ENCODE measurements at regions not wholly inside any gene's neighbourhood (a gene's known extent, or its start where the extent isn't known, plus 50 kb on each side); places are given as distances from the start of the nearest gene placed in this dataset.

DNA sequence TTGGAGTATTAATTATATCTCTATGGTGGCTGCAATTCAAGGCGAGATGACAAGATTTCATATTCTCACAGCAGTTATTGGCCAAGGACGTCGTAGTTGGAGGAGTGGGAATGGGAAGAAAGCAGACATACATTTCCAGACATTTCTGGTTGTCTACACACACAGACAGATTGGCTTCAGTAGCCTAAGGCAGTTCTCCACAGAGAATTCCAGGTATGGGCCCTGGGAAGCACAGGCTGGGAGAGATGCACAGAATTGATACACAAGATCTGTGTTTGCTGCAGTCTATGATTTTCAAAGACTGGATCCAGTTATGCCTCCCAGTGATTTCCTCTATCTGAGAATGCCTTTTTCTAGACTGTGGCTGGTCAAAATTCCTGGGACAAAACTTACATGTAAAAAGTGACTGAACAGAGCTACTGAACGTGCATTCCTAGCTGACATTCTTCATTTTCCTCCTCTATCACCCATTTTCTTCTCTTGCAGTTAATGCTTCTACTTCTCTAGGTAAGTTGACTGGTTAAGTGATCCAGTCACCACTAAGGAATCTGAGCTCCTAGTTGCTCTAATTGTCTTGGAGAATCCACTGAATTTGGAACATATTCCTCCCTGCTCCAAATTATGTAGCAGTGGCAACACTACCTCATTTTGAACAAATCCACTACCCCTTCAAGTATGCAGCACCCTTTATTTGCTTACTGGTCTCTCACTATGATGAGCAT lies 386.7 kb upstream of the CDH7 start:
- Histone ChIP-seq H3K27ac (ENCODE audit: low read depth) (no peak overlapping the region), H3K36me3 (ENCODE audit: insufficient read depth) (no peaks in the 10 kb centered on the region), H3K4me3 (ENCODE audit: low read depth, low read length) (no peak overlapping the region), H3K4me1 (ENCODE audit: insufficient read depth) (no peaks in the 10 kb centered on the region)
- 69% methylated on average over 4 of the region's 4 CpGs for whole genome bisulfite sequencing
- no peak for DNase-seq (ENCODE audit: extremely low spot score)

DNA sequence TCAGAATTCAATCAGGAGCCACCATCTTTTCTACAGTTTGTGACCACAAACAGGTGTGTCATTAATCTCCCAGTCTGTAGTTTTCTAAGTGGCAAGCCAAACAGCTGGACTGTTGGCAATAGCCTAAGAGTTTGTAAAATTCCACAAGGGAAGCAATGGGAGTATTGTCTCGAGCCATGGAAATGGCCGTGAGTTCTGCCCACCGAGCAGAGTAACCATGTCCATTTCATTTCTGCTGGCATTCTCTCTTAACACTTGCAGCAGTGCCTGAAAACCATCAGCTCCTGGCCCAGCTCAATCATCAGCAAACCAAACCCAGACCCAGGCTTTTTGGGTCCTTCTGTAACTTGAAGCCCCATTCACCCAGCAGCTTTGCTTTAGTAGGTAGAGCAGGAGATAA lies 387.8 kb upstream of the CDH7 start:
- Histone ChIP-seq H3K4me1 (ENCODE audit: insufficient read depth) (no peaks in the 10 kb centered on the region), H3K4me3 (ENCODE audit: low read depth, low read length) (no peak overlapping the region), H3K27ac (ENCODE audit: low read depth) (no peak overlapping the region), H3K36me3 (ENCODE audit: insufficient read depth) (no peaks in the 10 kb centered on the region)
- DNase-seq (ENCODE audit: extremely low spot score): no peak
- 87% methylated on average over 3 of the region's 3 CpGs for WGBS

DNA sequence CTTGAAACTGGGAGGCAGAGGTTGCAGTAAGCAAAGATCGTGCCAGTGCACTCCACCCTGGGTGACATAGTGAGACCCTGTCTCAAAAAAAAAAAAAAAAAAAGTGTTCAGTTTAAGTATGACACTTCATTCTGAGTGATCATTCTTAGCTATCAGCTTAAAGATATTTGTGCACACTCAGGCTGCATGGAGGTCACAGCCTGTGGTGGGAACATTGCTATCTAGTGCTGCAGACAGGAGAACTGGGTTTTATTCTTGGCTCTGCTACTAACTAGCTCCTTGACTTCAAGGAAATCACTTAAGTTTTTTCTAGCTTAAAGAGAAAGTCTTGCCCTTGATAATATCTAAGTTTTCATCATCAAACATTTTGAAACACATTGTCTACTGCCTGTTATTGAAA lies 391.3 kb upstream of the CDH7 start:
- H3K27ac ChIP-seq (ENCODE audit: low read depth): no peak overlapping the region
- DNase-seq (ENCODE audit: extremely low spot score): no peak
- H3K4me3 ChIP-seq (ENCODE audit: low read depth, low read length): no peak overlapping the region
- H3K36me3 ChIP-seq (ENCODE audit: insufficient read depth): no peaks in the 10 kb centered on the region
- 92% methylated on average over 1 of the region's 1 CpG for WGBS
- no peaks in the 10 kb centered on the region for H3K4me1 ChIP-seq (ENCODE audit: insufficient read depth)

DNA sequence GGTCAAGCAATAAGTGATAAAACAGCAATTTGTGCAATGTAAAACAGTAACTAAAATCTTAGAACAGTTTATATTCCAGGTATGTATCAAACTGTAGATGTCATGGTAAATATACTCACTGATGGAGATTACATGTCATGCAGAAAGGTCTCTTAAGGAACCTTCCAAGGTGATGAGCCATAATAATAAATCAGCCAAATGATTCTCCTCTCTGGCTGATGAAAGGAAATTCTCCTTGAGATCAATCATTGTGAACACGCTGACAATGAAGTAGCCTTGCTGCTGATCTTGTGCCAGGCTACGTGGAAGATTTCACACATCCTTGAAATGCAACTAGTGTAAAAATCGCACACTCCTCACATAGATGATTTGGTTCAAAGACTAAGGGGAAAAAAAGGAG lies 392.5 kb upstream of the CDH7 start:
- no peak for DNase-seq (ENCODE audit: extremely low spot score)
- no peaks in the 10 kb centered on the region for H3K36me3 ChIP-seq (ENCODE audit: insufficient read depth)
- WGBS: 90% methylated on average over 3 of the region's 3 CpGs
- H3K4me3 ChIP-seq (ENCODE audit: low read depth, low read length): no peak overlapping the region
- H3K27ac ChIP-seq (ENCODE audit: low read depth): no peak overlapping the region
- no peaks in the 10 kb centered on the region for H3K4me1 ChIP-seq (ENCODE audit: insufficient read depth)

DNA sequence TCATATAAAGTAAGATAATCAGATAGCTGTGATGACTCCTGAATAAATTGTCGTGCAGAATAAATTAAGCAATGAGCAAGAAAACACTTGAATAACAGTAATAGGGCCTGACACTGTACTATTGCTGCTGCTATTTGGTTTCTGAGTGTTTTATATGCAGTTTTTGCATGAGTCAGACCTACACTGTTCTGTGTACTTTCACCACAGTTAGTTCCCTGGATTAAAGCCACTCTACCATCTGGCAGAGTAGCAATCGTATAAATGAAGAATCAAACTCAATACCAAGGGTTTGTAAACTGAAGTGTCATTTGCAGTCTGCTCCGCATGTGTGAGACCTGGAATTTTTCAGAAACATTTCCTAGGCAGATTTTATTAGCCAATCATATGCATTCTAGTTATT lies 398.6 kb upstream of the CDH7 start:
- DNase-seq (ENCODE audit: extremely low spot score): no peak
- Histone ChIP-seq H3K4me1 (ENCODE audit: insufficient read depth) (no peaks in the 10 kb centered on the region), H3K4me3 (ENCODE audit: low read depth, low read length) (no peak overlapping the region), H3K36me3 (ENCODE audit: insufficient read depth) (no peaks in the 10 kb centered on the region), H3K27ac (ENCODE audit: low read depth) (no peak overlapping the region)
- 34% methylated on average over 3 of the region's 3 CpGs for WGBS

DNA sequence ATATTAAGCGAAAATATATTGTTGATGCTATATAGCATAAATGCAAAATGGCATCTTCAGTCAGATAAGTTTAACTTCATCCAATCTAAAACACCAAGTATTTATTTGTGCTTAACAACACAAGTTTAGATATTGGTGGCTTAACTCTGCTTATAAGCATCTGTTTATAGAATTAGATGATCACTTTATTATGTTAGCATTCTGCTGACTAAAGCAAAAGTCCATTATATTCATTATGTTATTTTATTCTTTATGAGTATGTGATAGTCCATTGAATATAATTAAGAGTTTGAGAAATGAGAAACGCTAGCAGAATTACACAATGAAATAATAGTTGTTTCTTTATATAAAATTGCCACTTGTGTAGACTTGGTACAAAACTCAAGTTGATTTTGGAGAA lies 401.2 kb upstream of the CDH7 start:
- H3K36me3 ChIP-seq (ENCODE audit: insufficient read depth): no peaks in the 10 kb centered on the region
- no peaks in the 10 kb centered on the region for H3K4me1 ChIP-seq (ENCODE audit: insufficient read depth)
- no peak overlapping the region for H3K4me3 ChIP-seq (ENCODE audit: low read depth, low read length)
- no peak for DNase-seq (ENCODE audit: extremely low spot score)
- WGBS: 84% methylated on average over 2 of the region's 2 CpGs
- H3K27ac ChIP-seq (ENCODE audit: low read depth): no peak overlapping the region

DNA sequence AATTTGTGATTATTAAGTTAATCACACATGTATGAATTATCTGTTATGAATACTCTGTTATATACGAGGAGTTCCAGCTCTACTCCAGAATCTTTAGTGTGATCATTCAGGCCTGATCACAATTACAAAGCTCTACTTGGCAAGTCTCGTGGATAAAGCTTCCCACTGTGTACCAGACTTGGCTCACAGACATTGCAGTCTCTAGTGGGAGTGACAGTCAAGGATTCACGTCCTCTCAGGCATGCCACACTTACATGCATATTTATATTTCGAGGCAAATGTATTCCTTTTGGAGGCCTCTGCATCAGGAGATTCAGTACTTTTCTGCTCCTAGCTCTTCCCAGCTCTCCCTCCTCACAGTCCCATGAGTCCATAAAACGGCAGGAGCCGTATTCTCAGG lies 403.4 kb upstream of the CDH7 start:
- DNase-seq (ENCODE audit: extremely low spot score): no peak
- WGBS: 59% methylated on average over 6 of the region's 6 CpGs
- no peaks in the 10 kb centered on the region for H3K36me3 ChIP-seq (ENCODE audit: insufficient read depth)
- no peak overlapping the region for H3K27ac ChIP-seq (ENCODE audit: low read depth)
- H3K4me1 ChIP-seq (ENCODE audit: insufficient read depth): no peaks in the 10 kb centered on the region
- H3K4me3 ChIP-seq (ENCODE audit: low read depth, low read length): no peak overlapping the region

DNA sequence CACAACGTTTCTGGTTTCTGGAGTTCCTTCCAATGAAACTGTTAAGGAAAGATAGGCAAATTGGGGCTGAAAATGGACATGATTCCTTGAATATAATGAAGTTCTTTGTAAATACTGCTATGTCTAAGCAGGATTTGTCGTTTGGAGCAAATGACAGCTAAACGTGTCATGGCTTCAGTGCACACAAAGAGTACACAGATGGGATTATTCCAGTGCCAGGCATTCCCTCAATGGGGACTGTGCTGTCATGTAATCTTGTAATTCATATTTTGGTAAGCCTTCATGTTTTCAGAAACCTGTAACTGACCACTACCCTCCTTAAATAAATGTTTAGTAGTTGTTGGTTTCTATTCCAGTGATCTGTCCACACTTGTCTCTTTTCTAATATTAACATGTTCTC lies 404.7 kb upstream of the CDH7 start:
- Histone ChIP-seq H3K36me3 (ENCODE audit: insufficient read depth) (no peaks in the 10 kb centered on the region), H3K4me3 (ENCODE audit: low read depth, low read length) (no peak overlapping the region), H3K4me1 (ENCODE audit: insufficient read depth) (no peaks in the 10 kb centered on the region), H3K27ac (ENCODE audit: low read depth) (no peak overlapping the region)
- no peak for DNase-seq (ENCODE audit: extremely low spot score)
- WGBS: 73% methylated on average over 3 of the region's 3 CpGs

DNA sequence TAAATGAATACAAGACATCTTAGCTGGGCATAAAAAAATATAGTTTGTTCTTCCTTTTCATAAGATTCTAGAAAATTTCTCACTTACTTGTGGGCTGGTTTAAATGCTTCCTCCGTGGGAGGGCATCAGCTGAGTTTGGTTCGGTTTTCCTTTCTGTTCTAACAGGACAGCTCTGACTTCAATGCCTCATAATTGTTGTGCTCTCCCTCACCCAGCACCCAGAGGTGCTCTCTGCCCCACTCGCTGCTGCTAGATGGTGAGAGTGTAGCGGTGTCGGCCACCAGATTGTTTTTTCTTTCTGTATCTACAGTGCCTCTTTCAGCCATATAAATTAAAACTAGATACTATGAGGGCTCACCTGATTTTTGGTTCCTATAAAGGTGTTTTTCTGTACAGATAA lies 407.2 kb upstream of the CDH7 start:
- Histone ChIP-seq H3K4me1 (ENCODE audit: insufficient read depth) (no peaks in the 10 kb centered on the region), H3K27ac (ENCODE audit: low read depth) (no peak overlapping the region), H3K36me3 (ENCODE audit: insufficient read depth) (no peaks in the 10 kb centered on the region), H3K4me3 (ENCODE audit: low read depth, low read length) (no peak overlapping the region)
- 90% methylated on average over 5 of the region's 5 CpGs for WGBS
- no peak for DNase-seq (ENCODE audit: extremely low spot score)

DNA sequence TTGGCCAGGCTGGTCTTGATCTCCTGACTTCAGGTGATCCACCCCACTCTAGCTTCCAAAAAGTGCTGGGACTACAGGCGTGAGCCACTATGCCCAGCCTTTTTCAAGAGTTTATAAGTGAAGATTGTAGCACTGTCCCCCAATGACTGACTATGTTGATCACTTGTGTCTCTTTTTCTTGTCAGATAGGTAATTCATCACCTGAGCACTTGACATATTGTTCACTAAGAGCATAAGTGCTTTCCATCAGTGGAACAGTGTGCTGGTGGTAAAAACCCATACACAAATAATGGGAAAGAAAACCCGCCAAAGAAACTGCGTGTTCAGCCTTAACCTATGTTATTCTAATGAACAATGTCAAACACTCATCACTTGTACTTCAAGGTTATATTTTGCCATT lies 414.4 kb upstream of the CDH7 start:
- Histone ChIP-seq H3K36me3 (ENCODE audit: insufficient read depth) (no peaks in the 10 kb centered on the region), H3K4me1 (ENCODE audit: insufficient read depth) (no peaks in the 10 kb centered on the region), H3K27ac (ENCODE audit: low read depth) (no peak overlapping the region), H3K4me3 (ENCODE audit: low read depth, low read length) (no peak overlapping the region)
- 91% methylated on average over 3 of the region's 3 CpGs for WGBS
- DNase-seq (ENCODE audit: extremely low spot score): no peak

DNA sequence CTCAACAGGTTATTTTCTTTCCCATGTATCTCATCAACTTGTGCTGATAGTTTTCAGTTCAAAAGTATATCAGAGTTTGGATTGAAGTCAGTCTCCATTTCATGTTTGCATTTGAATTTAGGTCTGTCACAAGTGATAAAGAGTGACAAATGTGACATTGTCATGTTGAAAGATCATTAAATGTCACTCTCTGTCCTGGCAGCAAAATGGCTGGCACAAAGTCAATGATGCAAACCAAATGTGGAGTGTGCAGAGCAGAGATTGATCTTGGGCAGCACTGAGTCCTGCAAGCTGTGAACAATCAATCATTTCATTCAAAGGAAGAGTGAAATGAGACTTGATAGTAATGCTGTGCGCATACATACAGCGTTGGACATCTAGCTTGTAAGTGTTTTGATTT lies 421.8 kb upstream of the CDH7 start:
- no peak overlapping the region for H3K27ac ChIP-seq (ENCODE audit: low read depth)
- 88% methylated on average over 2 of the region's 2 CpGs for WGBS
- H3K4me1 ChIP-seq (ENCODE audit: insufficient read depth): no peaks in the 10 kb centered on the region
- H3K36me3 ChIP-seq (ENCODE audit: insufficient read depth): no peaks in the 10 kb centered on the region
- H3K4me3 ChIP-seq (ENCODE audit: low read depth, low read length): no peak overlapping the region
- DNase-seq (ENCODE audit: extremely low spot score): no peak

DNA sequence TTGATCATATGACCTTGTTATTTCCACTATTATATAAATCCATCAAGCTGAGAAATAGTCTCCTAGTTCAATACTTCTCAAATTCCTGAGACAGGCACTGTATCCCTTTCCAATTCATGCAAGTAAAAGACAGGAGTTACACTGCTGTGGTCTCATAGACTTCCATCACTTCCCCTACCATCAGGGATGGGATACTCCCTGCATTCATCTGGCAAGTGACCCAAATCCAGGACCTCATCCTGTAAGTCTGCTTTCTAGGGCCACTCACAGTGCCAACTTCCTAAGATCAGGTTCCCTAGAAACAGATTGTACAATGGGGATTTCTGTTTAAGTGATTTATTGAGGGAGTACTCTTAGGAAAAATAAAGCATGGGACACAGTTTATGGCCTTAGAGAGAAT lies 424.0 kb upstream of the CDH7 start:
- Histone ChIP-seq H3K27ac (ENCODE audit: low read depth) (no peak overlapping the region), H3K4me3 (ENCODE audit: low read depth, low read length) (no peak overlapping the region), H3K4me1 (ENCODE audit: insufficient read depth) (no peaks in the 10 kb centered on the region), H3K36me3 (ENCODE audit: insufficient read depth) (no peaks in the 10 kb centered on the region)
- DNase-seq (ENCODE audit: extremely low spot score): no peak

DNA sequence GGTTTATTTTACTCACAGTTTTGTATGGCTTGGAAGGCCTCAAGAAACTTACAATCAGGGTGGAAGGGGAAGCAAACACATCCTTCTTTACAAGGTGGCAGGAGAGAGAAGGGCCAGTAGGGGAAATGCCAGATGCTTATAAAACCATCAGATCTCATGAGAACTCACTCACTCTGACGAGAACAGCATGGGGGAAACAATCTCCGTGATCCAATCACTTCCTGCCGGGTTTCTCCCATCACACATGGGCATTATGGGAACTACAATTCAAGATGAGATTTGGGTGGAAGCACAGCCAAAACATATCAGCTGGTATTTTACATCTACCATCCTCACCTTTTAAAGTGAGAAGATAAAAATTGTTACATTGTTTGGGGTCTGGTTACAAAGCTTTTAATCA lies 427.9 kb upstream of the CDH7 start:
- no peak overlapping the region for H3K27ac ChIP-seq (ENCODE audit: low read depth)
- no peaks in the 10 kb centered on the region for H3K36me3 ChIP-seq (ENCODE audit: insufficient read depth)
- H3K4me1 ChIP-seq (ENCODE audit: insufficient read depth): no peaks in the 10 kb centered on the region
- WGBS: 60% methylated on average over 3 of the region's 3 CpGs
- DNase-seq (ENCODE audit: extremely low spot score): no peak
- no peak overlapping the region for H3K4me3 ChIP-seq (ENCODE audit: low read depth, low read length)

DNA sequence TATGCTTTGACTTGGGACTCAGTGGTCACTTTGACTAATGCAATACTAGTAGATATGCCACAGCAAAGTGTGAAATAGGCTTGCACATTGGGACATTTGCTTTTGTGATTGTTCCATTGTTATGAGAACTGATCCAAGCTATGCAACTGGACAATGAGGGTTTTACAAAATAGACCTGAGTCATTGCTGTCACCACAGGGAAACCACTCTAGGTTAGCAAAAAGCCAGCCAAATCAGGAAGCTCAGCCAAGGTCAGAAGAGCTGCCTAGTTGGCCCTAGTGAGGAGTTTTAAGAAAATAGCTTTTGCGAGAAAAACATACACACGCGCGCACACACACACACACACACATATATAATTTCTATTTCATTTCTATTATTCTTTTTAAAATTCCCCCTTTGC lies 452.4 kb upstream of the CDH7 start:
- no peak overlapping the region for H3K4me3 ChIP-seq (ENCODE audit: low read depth, low read length)
- 92% methylated on average over 4 of the region's 4 CpGs for WGBS

DNA sequence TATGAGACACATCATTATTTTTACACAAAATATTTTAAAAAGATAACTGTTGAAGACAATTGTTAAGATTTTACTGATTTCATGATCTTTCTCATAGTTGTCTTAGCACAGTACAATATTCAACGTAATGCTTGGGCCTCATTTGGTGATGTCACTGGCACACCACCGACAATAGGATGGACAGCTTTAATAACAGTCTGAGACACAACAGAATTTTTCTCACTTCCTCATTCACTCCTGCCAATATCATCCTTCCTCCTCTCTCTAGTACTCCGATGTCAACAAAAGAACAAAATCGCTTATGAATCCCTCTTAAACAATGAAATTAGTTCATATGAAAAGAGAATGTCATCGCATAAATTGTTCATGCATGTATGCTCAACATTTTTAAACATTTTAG lies 461.9 kb upstream of the CDH7 start:
- H3K36me3 ChIP-seq (ENCODE audit: insufficient read depth): no peaks in the 10 kb centered on the region
- no peak overlapping the region for H3K27ac ChIP-seq (ENCODE audit: low read depth)
- no peak overlapping the region for H3K4me3 ChIP-seq (ENCODE audit: low read depth, low read length)
- WGBS: 76% methylated on average over 5 of the region's 5 CpGs
- no peaks in the 10 kb centered on the region for H3K4me1 ChIP-seq (ENCODE audit: insufficient read depth)
- DNase-seq (ENCODE audit: extremely low spot score): no peak

More for the DNA sequence above, 452.4 kb upstream of the CDH7 start:
- no peak for DNase-seq (ENCODE audit: extremely low spot score)
- no peaks in the 10 kb centered on the region for H3K4me1 ChIP-seq (ENCODE audit: insufficient read depth)
- no peak overlapping the region for H3K27ac ChIP-seq (ENCODE audit: low read depth)
- H3K36me3 ChIP-seq (ENCODE audit: insufficient read depth): no peaks in the 10 kb centered on the region
